Brain microvascular endothelial cell (primary cell): ENCODE measurements at regions not wholly inside any gene's neighbourhood (a gene's known extent, or its start where the extent isn't known, plus 50 kb on each side); places are given as distances from the start of the nearest gene placed in this dataset.

ENCODE experiments used
- DNase-seq: peaks from one replicate; pipeline ENCODE4 v3.0.0-alpha.2; 2020
- H3K27ac ChIP-seq: fragments of 250-450 bp; sonication (Bioruptor Pico); 2 replicates; pipeline ENCODE4 v1.5.1; 2020; ENCODE audit warnings: mild to moderate bottlenecking, moderate library complexity
- H3K27me3 ChIP-seq: fragments of 250-450 bp; sonication (Bioruptor Pico); replicated peaks from 2 replicates; pipeline ENCODE4 v1.5.1; 2020; ENCODE audit warnings: mild to moderate bottlenecking
- H3K36me3 ChIP-seq: fragments of 250-450 bp; sonication (Bioruptor Pico); replicated peaks from 2 replicates; pipeline ENCODE4 v1.5.1; 2020; ENCODE audit warnings: mild to moderate bottlenecking
- H3K4me3 ChIP-seq: 2 replicates; pipeline ENCODE4 v1.5.1; 2011; ENCODE audit warnings: low read depth, mild to moderate bottlenecking, control low read depth, low read length, moderate library complexity
- CTCF ChIP-seq: IDR thresholded peaks from 2 replicates; pipeline ENCODE4 v1.5.1; 2011; ENCODE audit warnings: low read depth, mild to moderate bottlenecking, moderate library complexity, low read length, control low read depth, inconsistent platforms; ENCODE audit errors: missing control alignments
- in situ Hi-C: cut with HindIII; loops from 2 replicates; pipeline ENCODE4 v1.10.0; 2017; ENCODE audit warnings: low sequenced_read_pairs, low pct_ligation_motif_present

- in situ Hi-C loops, result no loop called here
- no peak for DNase-seq
- H3K27me3 ChIP-seq, result no peaks in the 10 kb centered on the region
- no peak for TF ChIP-seq CTCF
- no peak overlapping the region for H3K27ac ChIP-seq
- H3K4me3 ChIP-seq, result no peak overlapping the region
- H3K36me3 ChIP-seq, result no peaks in the 10 kb centered on the region
Observed at GRCh38 chr9:91101611-91102168, 260.0 kb downstream of the AUH start.

- no peak for DNase-seq
- in situ Hi-C loops, result no loop called here
- Histone ChIP-seq H3K27me3 (no peaks in the 10 kb centered on the region), H3K27ac (no peak overlapping the region), H3K4me3 (no peak overlapping the region), H3K36me3 (no peaks in the 10 kb centered on the region)
- no peak for TF ChIP-seq CTCF
Observed at GRCh38 chr9:91102269-91102668, 259.4 kb downstream of the AUH start.

DNA sequence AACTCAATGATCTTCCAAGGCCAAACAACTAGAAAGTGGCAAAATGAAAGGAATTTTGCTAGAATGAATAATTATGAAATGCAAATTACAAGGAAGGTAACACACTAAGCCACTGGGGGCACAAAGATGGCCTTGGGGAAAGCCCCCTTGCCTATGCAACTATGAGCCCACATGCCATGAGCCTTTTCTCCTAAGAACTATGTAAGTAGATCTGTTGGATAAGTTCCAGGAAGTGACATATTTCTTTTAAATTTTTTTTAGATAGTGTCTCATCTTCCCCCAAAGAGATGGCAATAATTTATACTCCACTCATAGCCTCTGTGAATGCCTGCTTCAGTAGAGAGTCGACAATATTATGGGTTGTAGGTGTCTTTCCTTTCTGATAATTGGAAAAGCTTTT is 257.8 kb downstream of the AUH start:
- in situ Hi-C loops, result no loop called here
- DNase-seq, result no peak
- H3K27ac ChIP-seq, result no peak overlapping the region
- H3K4me3 ChIP-seq, result no peak overlapping the region
- no peaks in the 10 kb centered on the region for H3K27me3 ChIP-seq
- no peaks in the 10 kb centered on the region for H3K36me3 ChIP-seq
- no peak for TF ChIP-seq CTCF

DNA sequence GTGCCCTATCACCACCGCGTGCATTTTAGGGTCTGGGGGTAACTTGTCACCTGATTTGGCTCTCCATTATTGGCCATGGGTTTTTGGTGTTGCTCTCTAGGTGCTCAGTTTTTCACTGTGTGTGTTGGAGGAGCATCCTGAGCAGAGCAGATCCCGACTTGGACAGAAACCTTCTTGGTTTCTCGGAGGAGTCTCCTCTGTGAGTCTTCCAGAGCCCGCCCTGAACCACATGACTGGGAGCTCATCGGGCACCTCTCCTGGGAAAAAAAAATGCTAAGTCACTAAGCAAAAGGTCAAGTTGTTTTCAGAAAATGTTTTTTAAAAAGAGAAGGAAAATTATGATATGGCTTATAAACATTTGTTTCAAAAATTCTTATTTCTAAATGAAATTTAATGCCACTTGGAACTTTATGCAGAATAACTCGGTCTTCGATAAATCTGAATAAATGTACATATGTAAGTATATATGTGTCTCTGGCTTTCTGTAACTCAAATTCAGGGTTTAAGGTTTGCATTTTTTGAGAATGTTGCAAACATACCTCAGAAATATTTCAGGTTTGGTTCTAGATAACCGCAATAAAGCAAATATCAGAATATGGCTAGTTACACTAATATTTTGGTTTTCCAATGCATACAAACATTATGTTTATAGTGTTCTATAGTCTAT is 255.2 kb downstream of the AUH start:
- H3K27ac ChIP-seq, result no peak overlapping the region
- H3K4me3 ChIP-seq, result no peak overlapping the region
- no peak for TF ChIP-seq CTCF
- no peaks in the 10 kb centered on the region for H3K36me3 ChIP-seq
- in situ Hi-C loops, result no loop called here
- no peaks in the 10 kb centered on the region for H3K27me3 ChIP-seq
- DNase-seq, result no peak

DNA sequence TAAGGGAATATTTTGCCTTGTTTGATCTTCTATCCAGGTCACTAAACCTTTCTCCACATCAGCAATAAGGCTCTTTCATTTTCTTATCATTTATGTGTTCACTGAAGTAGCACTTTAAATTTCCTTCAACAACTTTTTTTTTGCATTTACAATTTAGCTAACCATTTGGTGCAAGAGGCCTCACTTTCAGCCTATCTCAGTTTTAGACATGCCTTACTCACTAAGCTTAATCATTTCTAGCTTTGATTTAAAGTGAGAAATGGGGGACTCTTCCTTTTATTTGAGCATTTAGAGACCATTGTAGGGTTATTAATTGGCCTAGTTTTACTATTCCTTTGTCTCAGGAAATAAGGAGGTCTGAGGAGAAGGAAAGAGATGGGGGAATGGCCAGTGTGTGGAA is 250.5 kb downstream of the AUH start:
- no peak for DNase-seq
- no peaks in the 10 kb centered on the region for H3K27me3 ChIP-seq
- no peak overlapping the region for H3K27ac ChIP-seq
- in situ Hi-C loops, result no loop called here
- TF ChIP-seq CTCF, result no peak
- no peaks in the 10 kb centered on the region for H3K36me3 ChIP-seq
- H3K4me3 ChIP-seq, result no peak overlapping the region

- no peak for TF ChIP-seq CTCF
- in situ Hi-C loops, result no loop called here
- no peak overlapping the region for H3K27ac ChIP-seq
- no peak overlapping the region for H3K4me3 ChIP-seq
- no peaks in the 10 kb centered on the region for H3K27me3 ChIP-seq
- DNase-seq, result no peak
- no peaks in the 10 kb centered on the region for H3K36me3 ChIP-seq
Observed at GRCh38 chr9:91111876-91112275, 249.8 kb downstream of the AUH start.
